HG02938 (cell line): ENCODE measurements at regions not wholly inside any gene's neighbourhood (a gene's known extent, or its start where the extent isn't known, plus 50 kb on each side); places are given as distances from the start of the nearest gene placed in this dataset.
"Not testable (repeated sequence)": the region's sequence is repeated elsewhere in the genome, so short reads cannot be mapped to it uniquely, and the experiment has no call there.

Experiments used
- ATAC-seq: cut with Tn5 transposase; IDR thresholded peaks from one replicate; pipeline ENCODE4 v1.9.1; 2021; ENCODE audit warnings: mild to moderate bottlenecking, moderate library complexity; ENCODE audit not compliant: unreplicated experiment

DNA sequence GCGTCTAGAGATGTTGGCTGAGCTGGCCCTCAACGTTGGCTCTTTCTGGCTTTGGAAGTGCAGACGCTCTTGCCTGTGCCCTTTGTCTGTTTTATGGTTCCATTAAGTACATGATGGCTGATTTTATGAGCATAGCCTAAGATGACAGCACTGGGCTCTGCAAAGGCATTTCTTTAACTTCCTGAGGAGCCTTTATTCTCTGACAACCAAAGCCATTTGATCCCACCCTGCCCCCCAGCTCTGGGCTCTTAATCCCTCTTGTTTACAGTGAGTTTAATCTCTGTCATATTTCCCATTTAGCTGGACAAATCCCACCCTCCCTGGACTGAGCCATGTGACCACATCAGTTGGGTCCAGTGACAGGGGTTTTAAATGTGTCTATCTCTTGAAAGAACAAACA is 195.9 kb downstream of the ACKR3 start:
- ATAC-seq = no peak

DNA sequence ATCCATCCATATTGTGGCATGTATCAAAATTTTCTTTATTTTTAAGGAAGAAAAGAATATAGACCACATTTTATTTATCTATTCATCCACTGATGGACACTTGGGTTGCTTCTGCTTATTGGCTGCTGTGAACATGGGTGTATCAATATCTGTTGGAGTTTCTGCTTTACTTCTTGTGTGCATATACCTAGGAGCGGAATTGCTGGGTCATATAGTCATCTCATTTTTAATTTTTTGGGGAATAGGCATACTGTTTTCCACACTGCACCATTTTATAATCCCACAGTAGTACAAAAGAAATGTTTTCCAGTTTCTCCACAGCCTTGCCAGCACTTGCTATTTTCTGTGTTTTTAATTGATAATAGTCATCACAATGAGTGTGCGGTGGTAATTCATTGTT is 197.2 kb downstream of the ACKR3 start:
- ATAC-seq = no peak

DNA sequence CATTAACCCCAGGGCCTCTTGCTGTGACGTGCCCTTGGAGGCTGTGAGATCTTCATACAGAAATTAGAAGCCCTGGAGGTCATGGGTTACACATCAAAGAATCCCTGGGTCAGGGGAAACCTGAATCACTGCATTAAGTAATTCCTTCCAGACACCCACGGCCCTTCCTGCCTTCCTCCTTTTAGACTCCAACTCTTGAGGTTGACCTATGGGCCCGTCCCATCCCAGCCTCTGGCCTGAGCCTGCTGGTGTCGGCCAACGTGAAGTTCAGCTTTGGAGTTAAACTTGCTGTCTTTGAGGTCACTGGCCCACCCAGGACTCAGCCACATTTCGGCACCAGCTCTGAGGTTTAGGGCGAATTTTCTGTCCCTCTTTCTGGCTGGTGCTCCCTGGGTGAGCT is 198.3 kb downstream of the ACKR3 start:
- no peak for ATAC-seq

DNA sequence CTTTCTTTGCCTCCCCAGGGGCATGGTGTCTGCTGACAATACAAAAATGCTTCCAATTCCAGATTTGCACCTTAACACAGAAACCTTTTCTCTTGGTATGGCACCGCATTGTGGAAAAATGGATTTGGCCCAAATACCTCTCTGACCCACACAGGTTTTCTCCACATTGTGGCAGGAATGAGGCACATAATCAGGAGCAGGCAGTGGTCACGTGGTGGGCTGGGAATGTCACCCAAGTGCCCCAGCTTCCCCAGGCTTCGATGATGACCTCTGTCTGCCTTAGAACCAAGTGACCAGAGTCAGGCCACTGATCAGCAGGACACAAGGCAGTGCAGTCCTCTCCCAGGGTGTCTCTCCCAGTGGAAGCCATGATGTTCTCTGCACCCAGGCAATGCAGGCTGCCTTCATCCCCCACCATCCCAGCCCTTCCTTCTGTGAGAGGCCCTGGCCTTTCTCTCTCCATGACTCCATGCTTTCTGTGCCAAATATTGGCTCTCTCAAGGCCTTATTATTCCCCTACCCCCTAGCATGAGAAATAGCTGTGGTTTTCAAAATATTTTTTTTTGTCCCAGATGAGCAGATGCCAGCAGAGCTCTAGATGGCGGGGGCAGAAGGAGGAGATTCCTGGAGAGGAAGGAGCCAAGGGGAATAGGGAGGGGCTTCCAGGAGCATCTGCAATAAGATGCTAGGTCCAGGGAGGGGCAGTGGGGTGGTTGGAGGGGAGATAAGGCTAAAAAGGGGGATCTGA is 198.9 kb downstream of the ACKR3 start:
- ATAC-seq = no peak

DNA sequence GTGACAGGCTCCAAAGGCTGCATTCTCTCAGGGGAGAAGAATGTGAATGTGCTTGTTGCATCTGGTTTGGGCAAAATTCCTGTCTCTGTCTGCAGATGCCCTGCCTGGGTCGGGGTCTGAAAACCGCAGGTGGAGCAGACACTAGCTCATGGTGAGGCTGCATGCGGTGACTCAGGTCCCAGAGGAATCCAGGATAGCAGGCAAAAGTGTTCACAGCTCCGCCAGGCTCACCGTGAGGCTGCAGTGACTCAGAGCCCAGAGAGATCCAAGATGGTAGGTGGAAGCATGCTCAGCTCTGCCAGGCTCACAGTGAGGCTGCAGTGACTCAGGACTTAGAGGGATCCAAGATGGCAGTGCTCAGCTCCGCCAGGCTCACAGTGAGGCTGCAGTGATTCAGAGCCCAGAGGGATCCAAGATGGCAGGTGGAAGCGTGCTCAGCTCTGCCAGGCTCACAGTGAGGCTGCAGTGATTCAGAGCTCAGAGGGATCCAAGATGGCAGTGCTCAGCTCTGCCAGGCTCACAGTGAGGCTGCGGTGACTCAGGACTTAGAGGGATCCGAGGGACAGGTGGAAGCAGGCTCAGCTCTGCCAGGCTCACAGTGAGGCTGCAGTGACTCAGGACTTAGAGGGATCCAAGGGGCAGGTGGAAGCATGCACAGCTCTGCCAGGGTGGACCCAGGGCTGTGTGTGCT is 200.5 kb downstream of the ACKR3 start:
- ATAC-seq = no peak

DNA sequence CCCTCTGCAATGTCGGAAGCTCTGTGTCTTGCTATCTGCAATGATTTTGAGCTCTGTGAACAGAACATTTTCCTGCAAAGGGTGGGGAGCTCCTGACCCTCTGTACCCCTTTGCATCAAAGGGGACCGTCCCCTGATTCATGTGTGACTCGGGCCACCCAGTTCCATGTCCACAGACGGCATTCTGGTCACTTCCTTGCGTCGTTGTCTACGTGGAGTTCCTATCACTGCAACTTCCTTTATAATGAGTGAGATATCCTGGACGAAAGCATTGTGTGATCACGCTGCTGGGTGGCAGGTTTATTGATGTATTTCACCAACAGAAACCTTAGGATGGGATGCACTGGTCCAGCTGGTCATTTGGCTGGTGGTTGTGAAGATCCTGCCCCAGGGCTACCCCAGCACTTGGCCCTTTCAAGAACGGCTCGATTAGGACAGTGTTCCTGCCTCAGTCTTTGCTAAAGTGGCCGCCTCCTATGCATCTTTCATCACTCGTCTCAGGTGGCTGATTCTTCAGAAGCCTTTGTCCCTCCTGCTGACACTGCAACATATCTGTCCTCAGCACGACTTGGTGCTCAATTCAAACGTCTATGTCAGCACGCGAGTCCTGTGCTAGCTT is 202.7 kb downstream of the ACKR3 start:
- ATAC-seq = no peak

DNA sequence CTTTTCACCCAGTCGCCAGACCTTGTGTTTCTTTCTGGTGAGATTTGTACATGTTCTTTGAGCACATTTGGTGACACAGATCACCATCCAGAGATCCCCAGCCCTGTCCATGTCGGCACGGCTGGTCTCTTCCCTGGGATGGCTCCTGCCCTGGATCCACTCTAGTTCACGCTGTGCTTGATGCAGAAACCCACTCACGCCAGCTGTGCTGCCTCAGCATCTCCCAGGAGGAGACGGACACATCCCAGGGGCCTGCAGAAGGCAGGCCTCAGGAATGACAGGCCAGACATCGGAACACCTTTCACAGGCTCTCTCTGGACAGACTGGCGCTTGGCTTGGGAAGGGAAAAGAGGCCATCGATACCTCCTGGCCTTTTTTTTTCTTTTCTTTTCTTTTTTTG is 203.6 kb downstream of the ACKR3 start:
- no peak for ATAC-seq

DNA sequence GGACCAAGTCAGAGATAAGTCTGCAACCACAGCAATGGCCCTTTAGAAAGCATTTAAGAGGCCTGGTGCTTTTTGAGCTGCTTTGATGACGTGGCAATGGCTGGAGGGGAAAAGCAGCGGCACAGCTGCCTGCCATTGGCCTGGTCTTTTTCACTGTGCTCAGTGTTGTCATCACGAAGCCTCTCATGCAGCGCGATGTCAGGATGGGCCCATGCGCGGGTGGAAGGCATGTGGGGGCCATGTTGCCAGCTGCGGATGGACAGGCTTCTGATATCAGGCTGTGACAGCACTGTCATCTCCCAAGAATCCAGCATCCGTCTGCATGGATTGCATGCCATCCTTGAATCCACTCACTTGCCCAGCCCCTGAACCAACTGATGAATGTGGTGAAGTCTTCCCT is 204.5 kb downstream of the ACKR3 start:
- no peak for ATAC-seq

DNA sequence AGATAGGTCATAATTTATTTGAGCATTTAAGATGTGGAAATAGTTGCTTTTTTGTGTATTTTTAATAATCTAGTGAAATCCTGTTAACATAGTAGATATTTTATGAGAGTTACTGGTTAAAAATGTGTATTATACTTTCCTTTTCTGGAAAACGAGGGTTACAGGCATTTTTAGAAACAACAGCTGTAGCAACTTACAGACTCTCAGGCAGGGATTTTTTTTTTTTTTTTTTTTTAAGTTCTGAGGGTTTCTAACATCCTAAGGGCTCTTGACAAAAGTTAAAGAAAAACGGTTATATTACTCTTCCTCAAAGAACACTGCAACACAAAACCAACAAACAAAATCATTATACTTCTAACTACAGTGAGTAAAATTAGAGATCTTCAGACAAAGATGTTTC is 205.9 kb downstream of the ACKR3 start:
- no peak for ATAC-seq

DNA sequence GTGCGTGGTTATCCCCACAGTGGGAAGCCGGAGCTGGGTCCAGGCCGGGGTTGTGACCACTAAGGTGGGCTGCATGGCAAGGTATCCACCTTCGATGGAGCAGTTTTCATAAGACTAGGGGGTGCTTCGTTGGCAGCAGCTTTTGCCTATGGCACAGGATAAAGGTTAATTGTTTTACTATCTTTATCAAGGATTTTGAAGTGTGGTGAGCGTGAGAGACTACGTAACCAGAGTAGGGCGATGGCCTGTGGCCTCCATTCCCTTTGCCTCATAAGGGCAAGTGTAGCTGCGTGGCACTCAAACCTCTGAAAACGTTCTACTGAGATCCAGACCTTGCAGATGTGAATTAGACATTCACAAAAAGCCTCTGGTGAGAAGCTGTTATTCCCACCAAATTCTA is 206.6 kb downstream of the ACKR3 start:
- no peak for ATAC-seq

DNA sequence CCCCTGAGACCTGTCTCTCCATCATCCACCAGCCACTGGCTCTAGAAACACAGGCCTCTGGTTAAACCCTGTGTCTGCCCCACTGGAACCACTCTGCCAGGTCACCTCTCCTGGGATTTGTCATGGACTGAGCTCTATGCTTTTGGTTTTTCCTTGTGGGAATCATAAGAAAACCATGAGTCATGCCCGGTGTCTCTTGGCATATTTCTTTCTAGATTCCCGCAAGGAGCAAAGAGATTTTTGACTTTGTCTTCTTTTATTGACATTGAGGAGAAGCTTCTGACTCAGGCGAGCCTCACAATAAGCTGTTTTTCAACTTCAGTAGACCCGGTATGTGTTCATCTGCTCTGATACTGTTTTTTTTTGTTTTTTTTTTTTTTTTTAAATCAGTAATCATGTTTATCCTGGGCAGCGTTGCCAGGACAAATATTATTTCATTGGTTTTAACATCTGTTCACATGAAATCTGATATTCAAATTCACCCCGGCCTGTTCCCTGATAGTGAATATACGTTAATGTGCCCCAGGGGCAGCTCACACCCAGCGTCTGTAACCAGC is 207.1 kb downstream of the ACKR3 start:
- ATAC-seq = no peak

DNA sequence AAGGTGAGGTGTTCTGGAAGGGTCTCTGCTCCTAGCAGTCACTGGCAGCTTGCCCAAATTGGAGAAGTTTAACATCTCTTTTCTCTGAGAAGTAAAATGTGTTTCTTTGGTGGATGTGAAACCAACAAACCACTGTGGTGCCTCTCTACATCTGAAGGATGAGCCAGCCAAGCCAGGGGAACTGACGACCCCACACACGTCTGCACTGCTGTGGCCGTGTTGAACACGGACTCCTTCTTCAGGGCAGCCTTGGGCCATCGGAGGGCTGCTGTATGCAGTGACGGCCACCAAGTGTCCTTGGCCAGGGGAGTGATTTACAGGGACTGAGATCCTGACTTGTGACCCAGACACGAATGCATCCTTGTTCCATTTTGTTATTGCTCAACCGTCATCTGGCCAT is 207.8 kb downstream of the ACKR3 start:
- ATAC-seq = no peak

DNA sequence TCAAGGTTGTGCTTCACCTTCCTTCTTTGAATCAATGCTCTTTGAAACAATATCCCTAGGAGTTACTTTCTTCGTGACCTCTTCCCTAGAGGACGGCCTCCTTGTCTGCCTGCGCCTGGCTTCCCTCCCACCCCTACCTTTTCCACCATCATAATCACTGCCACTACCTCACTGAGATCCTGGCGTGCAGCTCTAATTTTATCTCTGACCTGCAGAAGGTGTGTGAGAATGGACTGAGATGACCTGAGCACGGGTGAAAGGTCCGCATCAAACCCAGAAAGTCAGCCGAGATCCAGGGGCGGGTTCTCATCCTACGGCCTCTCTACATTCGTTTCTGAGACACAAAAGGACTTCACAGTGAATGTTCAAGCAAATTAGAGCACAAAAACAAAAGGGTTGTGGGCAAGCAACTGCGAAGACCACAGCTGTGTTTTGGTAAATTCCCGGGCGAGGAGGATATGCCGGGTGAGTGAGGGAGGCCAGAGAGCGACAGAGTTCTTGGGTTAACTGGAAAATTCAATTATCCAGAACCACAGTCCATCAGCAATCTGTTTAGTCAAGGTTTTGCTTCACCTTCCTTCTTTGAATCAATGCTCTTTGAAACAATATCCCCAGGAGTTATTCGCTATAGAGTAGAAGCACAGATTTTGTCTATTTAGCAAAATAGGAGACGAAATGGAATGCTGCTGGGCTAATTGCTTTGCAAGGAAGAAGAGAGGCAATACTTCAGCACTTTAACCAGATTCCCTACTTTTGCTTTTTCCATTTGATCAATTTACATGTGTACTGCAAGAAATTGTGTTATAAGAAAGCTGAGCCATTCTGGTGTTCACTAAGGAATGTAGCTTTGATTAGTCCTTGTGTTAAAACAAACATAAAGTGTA is 212.6 kb downstream of the ACKR3 start:
- no peak for ATAC-seq

DNA sequence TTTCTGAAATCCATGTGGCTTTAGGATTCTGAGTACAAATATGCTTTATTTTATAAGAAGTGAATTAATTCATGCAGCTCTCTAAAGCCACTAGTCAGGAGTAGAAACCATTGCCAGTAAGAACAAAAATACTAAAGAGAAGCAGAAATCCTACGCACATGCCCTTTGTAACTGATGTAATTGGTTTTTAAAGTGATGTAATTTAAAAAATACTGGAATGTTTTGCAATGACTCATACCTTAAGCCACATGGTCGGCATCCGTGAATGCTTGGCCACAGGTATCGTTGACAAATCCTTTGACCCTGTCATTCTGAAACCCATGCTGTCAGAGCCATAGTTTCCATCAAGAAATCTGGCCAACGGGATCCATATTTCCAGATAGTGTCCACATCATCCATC is 213.3 kb downstream of the ACKR3 start:
- ATAC-seq = no peak

DNA sequence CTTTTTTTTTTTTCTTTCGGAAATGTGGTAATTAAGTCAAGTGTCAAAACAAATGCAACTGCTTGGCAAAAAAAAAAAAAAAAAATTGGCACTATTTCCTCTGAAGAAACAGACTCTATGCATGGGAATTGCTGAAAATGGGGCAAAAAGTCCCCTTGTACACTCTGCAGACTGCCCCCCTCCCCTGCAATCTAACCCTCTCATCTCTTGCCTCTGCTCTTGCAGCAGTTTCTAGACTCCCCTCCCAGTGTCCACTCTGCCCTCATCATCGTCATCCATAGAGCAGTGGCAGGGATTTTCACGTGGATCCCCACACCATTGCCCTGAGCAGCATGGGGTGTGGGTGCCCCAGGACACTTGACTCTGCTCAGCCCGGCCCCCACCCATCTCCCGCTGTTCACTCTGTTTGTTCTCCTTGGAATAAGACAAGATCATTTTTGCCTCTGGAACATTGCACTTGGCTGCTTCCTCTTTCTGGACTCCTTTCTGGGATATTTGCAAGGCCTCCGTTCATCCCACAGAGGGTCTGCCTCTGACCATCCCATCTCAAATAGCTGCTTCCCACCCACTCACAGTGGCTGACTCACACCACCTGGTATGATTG is 213.9 kb downstream of the ACKR3 start:
- no peak for ATAC-seq

DNA sequence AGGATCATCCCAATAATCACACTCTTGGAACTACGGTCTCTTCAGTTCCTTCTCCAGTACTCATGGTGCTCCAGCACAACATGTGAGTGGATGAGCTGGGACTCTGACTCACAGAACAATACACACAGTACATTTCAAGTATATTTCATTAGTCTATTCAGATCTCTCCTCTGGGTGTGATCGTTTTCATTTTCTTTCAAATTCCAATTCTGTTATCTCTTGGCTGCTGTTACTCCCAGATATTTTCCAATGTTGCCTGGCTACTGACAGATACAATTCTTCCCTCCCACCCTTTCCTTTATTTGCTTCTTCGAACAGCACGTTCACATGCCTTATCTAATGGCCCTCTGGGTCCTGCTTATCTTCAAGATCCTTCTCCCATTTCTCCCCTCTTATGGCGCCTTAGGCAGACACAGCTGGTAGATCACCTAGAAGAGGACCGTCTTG is 216.0 kb downstream of the ACKR3 start:
- ATAC-seq = no peak

DNA sequence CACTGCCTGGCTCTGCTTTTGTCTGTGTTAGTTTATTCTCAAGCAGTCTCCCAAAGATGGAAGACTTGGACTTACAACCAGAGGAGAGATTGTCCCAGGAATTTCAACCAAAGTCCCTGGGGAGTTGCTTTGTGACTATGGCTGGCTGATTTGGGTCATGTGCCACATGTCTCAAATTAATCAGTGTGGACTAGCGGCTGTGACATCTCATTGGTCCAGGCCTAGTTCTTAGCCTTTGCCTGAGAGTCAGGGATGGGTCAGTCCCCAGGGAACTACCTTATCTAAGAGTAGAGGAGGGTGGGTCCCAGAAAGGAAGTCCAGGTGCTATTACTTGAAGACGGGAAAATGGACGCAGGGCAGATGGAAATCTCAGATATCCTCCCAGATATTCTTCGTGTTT is 217.1 kb downstream of the ACKR3 start:
- no peak for ATAC-seq

DNA sequence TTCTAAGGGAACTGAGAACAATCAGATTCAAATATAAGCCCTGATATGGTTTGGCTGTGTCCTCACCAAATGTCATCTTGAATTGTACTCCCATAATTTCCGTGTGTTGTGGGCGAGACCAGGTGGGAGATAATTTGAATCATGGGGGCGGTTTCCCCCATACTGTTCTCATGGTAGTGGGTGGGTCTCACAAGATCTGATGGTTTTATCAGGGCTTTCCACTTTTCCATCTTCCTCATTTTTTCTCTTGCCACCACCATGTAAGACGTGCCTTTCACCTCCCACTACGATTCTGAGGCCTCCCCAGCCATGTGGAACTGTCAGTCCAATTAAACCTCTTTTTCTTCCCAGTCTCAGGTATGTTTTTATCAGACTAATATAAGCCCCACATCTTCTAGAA is 217.8 kb downstream of the ACKR3 start:
- not testable (repeated sequence) for ATAC-seq

DNA sequence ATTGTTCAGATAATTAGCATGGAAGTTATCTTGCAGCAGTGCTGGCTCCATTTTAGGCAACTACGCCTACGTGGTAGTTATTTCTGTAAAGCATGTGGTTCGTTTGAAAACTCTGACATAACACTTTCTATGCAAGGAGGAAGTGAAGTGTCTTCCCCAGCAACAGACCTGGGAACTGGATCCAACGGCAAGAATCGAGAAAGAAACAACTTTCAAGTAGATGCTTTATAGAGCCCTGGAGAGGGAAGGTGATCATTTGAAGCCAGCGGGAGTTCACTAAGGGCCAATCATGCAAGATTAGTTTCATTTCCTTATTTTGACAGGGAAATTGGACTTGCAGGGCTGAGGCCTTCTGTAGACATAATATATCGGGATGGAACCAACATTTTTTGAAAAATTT is 218.3 kb downstream of the ACKR3 start:
- ATAC-seq = no peak

DNA sequence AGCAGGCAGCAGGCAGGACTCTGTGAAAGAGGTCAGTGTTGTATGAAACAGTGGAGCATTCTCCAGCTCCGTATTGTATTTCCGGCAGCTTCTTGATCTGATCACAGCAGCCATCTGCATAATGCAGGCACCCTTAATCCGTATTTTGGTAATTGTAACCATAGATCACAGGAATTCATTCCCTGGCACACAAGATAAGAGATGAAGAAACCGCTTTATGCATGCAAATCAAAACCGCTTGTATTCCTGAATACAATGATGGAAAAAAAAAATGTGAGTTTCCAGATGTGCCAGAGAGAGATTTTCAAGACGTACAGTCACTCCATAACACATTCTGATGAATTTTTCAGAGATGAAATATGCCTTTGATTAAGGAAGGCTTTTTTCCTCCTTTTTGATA is 221.3 kb downstream of the ACKR3 start:
- no peak for ATAC-seq
